OCI-LY3 (cell line): ENCODE measurements at regions not wholly inside any gene's neighbourhood (a gene's known extent, or its start where the extent isn't known, plus 50 kb on each side); places are given as distances from the start of the nearest gene placed in this dataset.
"Not testable (repeated sequence)": the region's sequence is repeated elsewhere in the genome, so short reads cannot be mapped to it uniquely, and the experiment has no call there.

ENCODE experiments used
- CTCF ChIP-seq: fragments of 200-600, 300-600 bp; sonication (generic); IDR thresholded peaks from 2 replicates; pipeline ENCODE4 v1.5.1; 2014; ENCODE audit warnings: antibody characterized with exemption, low read length, low read depth
- EZH2phosphoT487 ChIP-seq: fragments of 200-600 bp; shearing (Covaris generic); IDR thresholded peaks from 2 replicates; pipeline ENCODE4 v1.6.1; 2018; ENCODE audit warnings: antibody characterized with exemption, mixed run types, low read depth

DNA sequence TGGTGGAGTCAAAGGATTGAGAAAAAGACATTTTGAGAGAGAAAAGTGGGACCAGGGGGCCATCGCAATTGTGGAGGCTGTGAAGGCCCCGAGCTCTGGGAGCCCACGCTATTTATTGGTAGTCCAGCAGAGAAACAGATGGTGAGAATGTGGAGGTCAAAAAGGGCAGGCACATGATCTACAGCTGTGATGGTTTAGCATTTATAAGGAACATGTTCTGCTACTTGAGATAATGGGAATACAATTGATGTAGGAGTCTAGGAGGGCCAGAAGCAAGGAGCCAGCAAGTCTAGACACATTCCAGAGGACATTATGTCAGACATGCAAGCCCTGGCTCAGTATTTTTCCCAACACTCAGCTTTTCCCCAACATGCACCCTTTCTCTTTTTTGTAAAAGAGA lies 283.4 kb upstream of the MTPN start:
- not testable (repeated sequence) for TF ChIP-seq CTCF, EZH2phosphoT487
